ENCODE measurements at regions not wholly inside any gene's neighbourhood (a gene's known extent, or its start where the extent isn't known, plus 50 kb on each side); places are given as distances from the start of the nearest gene placed in this dataset.
"Not testable (repeated sequence)": the region's sequence is repeated elsewhere in the genome, so short reads cannot be mapped to it uniquely, and the experiment has no call there.

DNA sequence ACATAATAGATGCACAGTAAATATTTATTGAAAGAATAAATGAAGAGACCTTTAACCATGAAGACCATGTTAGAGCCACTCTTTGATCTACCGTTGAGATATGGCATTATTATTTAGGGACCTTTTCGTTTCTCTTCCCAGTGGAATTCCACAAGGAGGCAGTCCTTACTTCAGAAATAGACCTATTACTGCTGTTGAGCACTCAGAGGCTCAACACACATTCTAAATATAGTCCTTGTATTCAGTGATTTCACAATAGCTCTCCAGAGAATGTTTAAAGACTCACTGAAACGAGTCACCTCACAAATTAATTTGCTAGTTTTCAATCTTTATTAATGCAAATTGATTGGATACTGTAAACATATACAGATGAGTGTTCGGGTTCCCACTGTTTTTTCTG lies 603.8 kb downstream of the CDH8 start:
- H3K9me2 ChIP-seq (replicated peaks; ENCODE audit: insufficient read depth, low read length), result no peaks in the 10 kb centered on the region

DNA sequence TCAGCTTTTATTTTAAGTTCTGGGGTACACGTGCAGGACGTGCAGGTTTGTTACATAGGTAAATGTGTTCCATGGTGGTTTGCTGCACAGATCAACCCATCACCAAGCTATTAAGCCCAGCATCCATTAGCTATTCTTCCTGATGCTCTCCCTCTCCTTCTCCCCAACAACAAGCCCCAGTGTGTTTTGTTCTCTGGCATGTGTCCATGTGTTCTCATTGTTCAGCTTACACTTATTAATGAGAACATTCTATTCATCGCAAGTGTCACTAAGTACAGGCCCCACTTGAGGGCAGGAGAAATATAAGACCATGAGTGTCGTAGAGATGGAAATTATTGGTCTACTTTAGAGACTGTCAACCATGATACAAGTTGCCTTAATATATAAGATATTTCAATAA lies 615.1 kb downstream of the CDH8 start:
- Histone ChIP-seq H3K4me1 (ENCODE audit: low read length) (no peaks in the 10 kb centered on the region), H3F3A (ENCODE audit: insufficient read depth, low read length) (no peaks in the 10 kb centered on the region), H3K9ac (ENCODE audit: low read length) (no peak overlapping the region), H3K9me3 (replicated peaks; ENCODE audit: insufficient read depth, low read length) (no peaks in the 10 kb centered on the region), H3K9me2 (replicated peaks; ENCODE audit: insufficient read depth, low read length) (no peaks in the 10 kb centered on the region), H2AFZ (ENCODE audit: low read length) (no peak overlapping the region), H3K4me3 (ENCODE audit: low read length) (no peak overlapping the region), H4K20me1 (ENCODE audit: insufficient read depth, low read length) (no peaks in the 10 kb centered on the region), H3K27ac (ENCODE audit: low read length) (no peak overlapping the region), H3K36me3 (replicated peaks; ENCODE audit: insufficient read depth, low read length) (no peaks in the 10 kb centered on the region), H3K27me3 (replicated peaks; ENCODE audit: insufficient read depth, low read length) (no peaks in the 10 kb centered on the region), H3K4me2 (ENCODE audit: low read depth, low read length) (no peak overlapping the region), H3K79me2 (ENCODE audit: low read length) (no peaks in the 10 kb centered on the region)
- no peak for TF ChIP-seq EZH2 (optimal IDR thresholded peaks at IDR 0.05; ENCODE audit: low read depth, low read length)
- TF ChIP-seq, protein P1, sequence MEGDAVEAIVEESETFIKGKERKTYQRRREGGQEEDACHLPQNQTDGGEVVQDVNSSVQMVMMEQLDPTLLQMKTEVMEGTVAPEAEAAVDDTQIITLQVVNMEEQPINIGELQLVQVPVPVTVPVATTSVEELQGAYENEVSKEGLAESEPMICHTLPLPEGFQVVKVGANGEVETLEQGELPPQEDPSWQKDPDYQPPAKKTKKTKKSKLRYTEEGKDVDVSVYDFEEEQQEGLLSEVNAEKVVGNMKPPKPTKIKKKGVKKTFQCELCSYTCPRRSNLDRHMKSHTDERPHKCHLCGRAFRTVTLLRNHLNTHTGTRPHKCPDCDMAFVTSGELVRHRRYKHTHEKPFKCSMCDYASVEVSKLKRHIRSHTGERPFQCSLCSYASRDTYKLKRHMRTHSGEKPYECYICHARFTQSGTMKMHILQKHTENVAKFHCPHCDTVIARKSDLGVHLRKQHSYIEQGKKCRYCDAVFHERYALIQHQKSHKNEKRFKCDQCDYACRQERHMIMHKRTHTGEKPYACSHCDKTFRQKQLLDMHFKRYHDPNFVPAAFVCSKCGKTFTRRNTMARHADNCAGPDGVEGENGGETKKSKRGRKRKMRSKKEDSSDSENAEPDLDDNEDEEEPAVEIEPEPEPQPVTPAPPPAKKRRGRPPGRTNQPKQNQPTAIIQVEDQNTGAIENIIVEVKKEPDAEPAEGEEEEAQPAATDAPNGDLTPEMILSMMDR (IDR thresholded peaks at IDR 0.05; ENCODE audit: low read length), result no peak
- TF ChIP-seq EZH2phosphoT487 (IDR thresholded peaks at IDR 0.05; ENCODE audit: low read length), result no peak
- no peak for DNase-seq

More for the DNA sequence above, 603.8 kb downstream of the CDH8 start:
- H3F3A ChIP-seq (ENCODE audit: insufficient read depth, low read length), result no peaks in the 10 kb centered on the region
- no peak overlapping the region for H2AFZ ChIP-seq (ENCODE audit: low read length)
- H3K4me1 ChIP-seq (ENCODE audit: low read length), result no peaks in the 10 kb centered on the region
- DNase-seq, result no peak
- H3K27ac ChIP-seq (ENCODE audit: low read length), result no peak overlapping the region
- no peaks in the 10 kb centered on the region for H4K20me1 ChIP-seq (ENCODE audit: insufficient read depth, low read length)
- H3K9ac ChIP-seq (ENCODE audit: low read length), result no peak overlapping the region
- no peak overlapping the region for H3K4me3 ChIP-seq (ENCODE audit: low read length)
- no peaks in the 10 kb centered on the region for H3K27me3 ChIP-seq (replicated peaks; ENCODE audit: insufficient read depth, low read length)
- TF ChIP-seq, protein P1 (IDR thresholded peaks at IDR 0.05; ENCODE audit: low read length), result no peak
- no peak for TF ChIP-seq EZH2phosphoT487 (IDR thresholded peaks at IDR 0.05; ENCODE audit: low read length)
- no peak for TF ChIP-seq EZH2 (optimal IDR thresholded peaks at IDR 0.05; ENCODE audit: low read depth, low read length)
- H3K9me3 ChIP-seq (replicated peaks; ENCODE audit: insufficient read depth, low read length), result no peaks in the 10 kb centered on the region
- H3K36me3 ChIP-seq (replicated peaks; ENCODE audit: insufficient read depth, low read length), result no peaks in the 10 kb centered on the region
- H3K79me2 ChIP-seq (ENCODE audit: low read length), result no peaks in the 10 kb centered on the region
- H3K4me2 ChIP-seq (ENCODE audit: low read depth, low read length), result no peak overlapping the region

GRCh38 chr16:61419791-61420190 lies 616.4 kb downstream of the CDH8 start:
- Histone ChIP-seq H3K27ac (ENCODE audit: low read length) (no peak overlapping the region), H3K4me3 (ENCODE audit: low read length) (no peak overlapping the region), H2AFZ (ENCODE audit: low read length) (no peak overlapping the region), H4K20me1 (ENCODE audit: insufficient read depth, low read length) (no peaks in the 10 kb centered on the region), H3K9ac (ENCODE audit: low read length) (no peak overlapping the region), H3K27me3 (replicated peaks; ENCODE audit: insufficient read depth, low read length) (no peaks in the 10 kb centered on the region), H3F3A (ENCODE audit: insufficient read depth, low read length) (no peaks in the 10 kb centered on the region), H3K9me3 (replicated peaks; ENCODE audit: insufficient read depth, low read length) (no peaks in the 10 kb centered on the region), H3K9me2 (replicated peaks; ENCODE audit: insufficient read depth, low read length) (no peaks in the 10 kb centered on the region), H3K36me3 (replicated peaks; ENCODE audit: insufficient read depth, low read length) (no peaks in the 10 kb centered on the region), H3K4me2 (ENCODE audit: low read depth, low read length) (no peak overlapping the region), H3K4me1 (ENCODE audit: low read length) (no peaks in the 10 kb centered on the region), H3K79me2 (ENCODE audit: low read length) (no peaks in the 10 kb centered on the region)
- DNase-seq, result no peak
- TF ChIP-seq EZH2phosphoT487 (IDR thresholded peaks at IDR 0.05; ENCODE audit: low read length), result no peak
- TF ChIP-seq EZH2 (optimal IDR thresholded peaks at IDR 0.05; ENCODE audit: low read depth, low read length), result no peak
- TF ChIP-seq, protein P1 (IDR thresholded peaks at IDR 0.05; ENCODE audit: low read length), result no peak

GRCh38 chr16:61418802-61419201 lies 617.4 kb downstream of the CDH8 start:
- not testable (repeated sequence) for H4K20me1 ChIP-seq (ENCODE audit: insufficient read depth, low read length); H3F3A ChIP-seq (ENCODE audit: insufficient read depth, low read length); H3K27ac ChIP-seq (ENCODE audit: low read length); H3K36me3 ChIP-seq (replicated peaks; ENCODE audit: insufficient read depth, low read length); H3K79me2 ChIP-seq (ENCODE audit: low read length); H3K4me3 ChIP-seq (ENCODE audit: low read length); H3K4me2 ChIP-seq (ENCODE audit: low read depth, low read length); H3K9me3 ChIP-seq (replicated peaks; ENCODE audit: insufficient read depth, low read length); DNase-seq; H2AFZ ChIP-seq (ENCODE audit: low read length); H3K4me1 ChIP-seq (ENCODE audit: low read length); H3K9me2 ChIP-seq (replicated peaks; ENCODE audit: insufficient read depth, low read length); H3K9ac ChIP-seq (ENCODE audit: low read length); H3K27me3 ChIP-seq (replicated peaks; ENCODE audit: insufficient read depth, low read length)
